GM18870 (cell line): ENCODE measurements at regions not wholly inside any gene's neighbourhood (a gene's known extent, or its start where the extent isn't known, plus 50 kb on each side); places are given as distances from the start of the nearest gene placed in this dataset.
"Not testable (repeated sequence)": the region's sequence is repeated elsewhere in the genome, so short reads cannot be mapped to it uniquely, and the experiment has no call there.

Source experiments
- ATAC-seq: cut with Tn5 transposase; IDR thresholded peaks from one replicate; pipeline ENCODE4 v1.9.1; 2021; ENCODE audit warnings: moderate library complexity; ENCODE audit not compliant: unreplicated experiment

GRCh38 chr4:24369507-24370029 lies 214.8 kb downstream of the DHX15 start:
- no peak for ATAC-seq

- ATAC-seq = no peak
These were observed 215.6 kb downstream of the DHX15 start for GRCh38 chr4:24368801-24369200.

DNA sequence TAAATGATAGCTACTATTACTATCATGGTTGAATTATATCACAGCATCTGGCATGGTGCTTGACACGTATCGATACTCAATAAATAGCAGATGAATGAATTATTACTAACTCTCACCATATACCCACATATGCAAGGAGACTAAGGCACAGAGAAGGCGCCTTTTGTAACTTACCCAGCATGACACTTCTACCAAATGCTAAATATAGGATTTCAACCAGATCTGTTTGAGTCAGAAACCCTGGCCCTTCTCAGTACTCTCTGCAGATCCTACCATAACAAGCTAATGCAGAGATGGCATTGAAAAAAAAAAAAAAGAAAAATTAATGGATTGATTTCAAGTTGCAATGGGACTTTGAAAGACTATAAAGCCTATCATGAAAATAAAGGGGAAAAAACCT lies 219.5 kb downstream of the DHX15 start:
- ATAC-seq = no peak

DNA sequence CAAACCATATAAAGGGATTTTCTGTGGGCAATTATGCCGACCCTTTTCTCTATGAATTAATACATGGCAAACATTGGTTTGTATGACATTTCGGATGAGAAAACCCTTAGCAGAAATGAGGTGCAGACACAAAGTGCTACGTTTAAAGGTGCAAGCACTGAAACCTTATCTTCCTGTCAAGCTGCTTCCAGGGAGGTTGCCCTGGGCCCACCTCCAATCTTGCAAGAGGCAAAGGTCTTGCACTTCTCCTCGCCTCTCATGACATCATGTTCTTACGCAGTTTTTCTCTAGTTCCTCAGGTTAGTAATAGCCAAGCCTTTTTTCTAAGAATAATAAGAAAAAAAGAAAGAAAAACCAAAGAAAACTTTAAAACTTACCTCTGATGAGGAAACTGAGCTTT lies 220.1 kb downstream of the DHX15 start:
- ATAC-seq = no peak

DNA sequence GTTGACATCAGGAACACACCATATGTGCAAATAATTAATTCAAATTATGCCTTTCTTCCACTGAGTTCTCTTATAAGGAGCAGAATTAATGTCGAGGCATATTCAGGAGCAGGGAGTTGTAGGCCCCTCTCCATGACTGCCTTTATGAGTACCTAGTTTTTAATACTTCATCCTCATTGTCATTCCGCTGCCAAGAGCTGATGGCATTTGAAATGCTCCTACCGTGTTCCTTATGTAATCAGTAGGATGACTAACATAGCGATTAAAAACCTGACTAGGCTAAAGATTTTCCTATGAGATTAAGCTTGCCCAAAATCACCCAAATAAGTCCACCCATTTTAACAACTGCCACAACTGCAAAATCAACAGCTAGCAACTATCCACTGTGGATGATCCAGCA lies 220.6 kb downstream of the DHX15 start:
- ATAC-seq = no peak

- no peak for ATAC-seq
These were observed 232.2 kb downstream of the DHX15 start for GRCh38 chr4:24352112-24352511.

- not testable (repeated sequence) for ATAC-seq
These were observed 235.0 kb downstream of the DHX15 start for GRCh38 chr4:24349168-24349996.

DNA sequence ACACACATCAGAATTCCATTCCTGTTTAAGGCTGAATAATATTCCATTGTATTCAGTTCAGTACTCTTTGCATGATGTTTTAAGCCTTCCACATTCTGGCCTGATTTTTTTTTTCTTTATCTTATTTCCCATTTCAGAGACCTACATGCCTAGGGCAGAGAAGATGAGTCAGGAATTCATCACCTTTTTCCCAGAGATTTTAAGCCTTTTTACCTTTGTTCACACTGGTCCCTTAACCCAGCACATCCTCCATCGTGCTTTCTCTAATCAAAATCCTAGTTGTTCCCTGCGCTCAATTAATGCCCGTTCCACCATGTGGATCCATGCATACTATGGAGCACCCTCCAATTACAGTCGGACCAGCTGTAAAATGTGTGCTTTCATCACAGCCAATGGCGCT lies 245.1 kb downstream of the DHX15 start:
- ATAC-seq = no peak

- no peak for ATAC-seq
These were observed 246.7 kb downstream of the DHX15 start for GRCh38 chr4:24337451-24338190.

- ATAC-seq = no peak
These were observed 248.7 kb downstream of the DHX15 start for GRCh38 chr4:24335616-24336015.

DNA sequence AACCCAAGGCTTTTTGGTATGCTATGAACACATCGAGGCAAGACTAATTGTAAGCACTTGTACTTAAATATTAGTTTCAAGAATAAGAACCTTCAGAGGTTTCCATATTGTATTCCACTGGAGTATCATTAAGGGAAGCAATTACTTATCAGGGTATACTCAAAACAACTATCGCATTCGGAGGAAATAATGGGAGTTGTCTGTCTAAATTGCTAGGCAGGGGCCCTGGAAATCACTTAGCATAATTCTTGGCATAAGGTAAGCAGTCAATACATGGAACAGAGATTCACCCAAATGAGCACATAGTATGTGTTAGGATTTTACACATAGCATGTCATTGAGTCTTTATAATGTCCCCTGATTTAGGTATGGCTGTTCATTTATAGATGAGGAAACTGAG lies 249.4 kb downstream of the DHX15 start:
- ATAC-seq = no peak

DNA sequence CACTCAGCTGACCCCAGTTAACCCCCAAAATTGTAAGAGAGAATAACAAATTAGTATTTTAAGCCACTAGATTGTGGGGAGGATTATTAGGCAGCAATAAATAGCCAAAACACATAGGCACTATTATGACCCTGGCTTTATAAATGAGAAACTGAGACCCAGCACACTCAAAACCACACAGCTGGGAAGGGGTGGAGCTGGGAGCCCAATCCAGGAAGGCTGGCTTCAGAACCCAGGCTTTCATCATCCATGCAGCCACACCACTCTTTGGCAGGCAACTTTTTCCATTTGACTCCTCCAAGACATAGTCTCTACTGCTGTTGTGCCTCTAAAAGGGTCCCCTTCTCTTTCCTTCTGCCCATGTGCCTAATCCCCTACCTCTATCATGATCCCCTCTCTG lies 253.8 kb downstream of the DHX15 start:
- ATAC-seq = no peak

- no peak for ATAC-seq
These were observed 254.2 kb downstream of the DHX15 start for GRCh38 chr4:24330172-24330571.

- ATAC-seq = no peak
These were observed 255.6 kb downstream of the DHX15 start for GRCh38 chr4:24328711-24329110.

- no peak for ATAC-seq
These were observed 256.0 kb downstream of the DHX15 start for GRCh38 chr4:24328310-24328709.

DNA sequence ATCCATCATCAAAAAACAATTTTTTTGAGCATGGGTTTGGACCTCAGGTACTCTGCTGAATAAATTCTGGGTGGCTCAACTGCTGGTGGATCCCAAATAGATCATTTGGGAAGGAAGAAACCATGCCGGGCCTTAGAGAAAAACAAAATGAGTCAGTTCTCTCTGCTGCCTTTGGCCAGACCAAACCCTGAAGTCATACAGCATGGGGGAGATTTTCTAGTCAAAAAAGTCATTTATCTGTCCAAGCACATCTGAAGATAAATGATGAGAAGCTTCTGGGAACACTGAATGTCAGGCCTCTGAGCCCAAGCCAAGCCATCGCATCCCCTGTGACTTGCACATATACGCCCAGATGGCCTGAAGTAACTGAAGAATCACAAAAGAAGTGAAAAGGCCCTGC lies 261.4 kb downstream of the DHX15 start:
- no peak for ATAC-seq

GRCh38 chr4:24322511-24322910 lies 261.8 kb downstream of the DHX15 start:
- no peak for ATAC-seq

- ATAC-seq = no peak
These were observed 262.7 kb downstream of the DHX15 start for GRCh38 chr4:24321616-24322015.

DNA sequence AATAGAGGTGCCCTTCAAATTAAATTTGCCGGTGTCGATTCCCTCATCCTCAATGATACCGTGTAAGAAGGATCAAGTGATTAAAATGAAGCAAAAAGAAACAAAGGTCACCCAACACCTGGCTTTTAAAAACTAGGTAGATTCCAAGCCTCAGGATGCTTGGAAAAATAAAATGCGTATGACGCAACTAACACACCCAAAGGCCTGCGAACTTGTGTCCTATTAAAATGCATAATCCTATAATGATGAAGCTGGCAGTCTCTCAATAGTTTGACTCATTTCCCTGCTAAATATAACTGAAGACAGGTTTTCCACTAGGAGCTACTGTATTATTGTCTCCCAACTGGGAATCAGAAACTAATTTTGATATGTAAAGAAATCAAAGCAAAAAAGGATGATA lies 263.2 kb downstream of the DHX15 start:
- no peak for ATAC-seq

- ATAC-seq = no peak
These were observed 265.0 kb downstream of the DHX15 start for GRCh38 chr4:24319387-24319786.

GRCh38 chr4:24315056-24315455 lies 269.3 kb downstream of the DHX15 start:
- no peak for ATAC-seq

DNA sequence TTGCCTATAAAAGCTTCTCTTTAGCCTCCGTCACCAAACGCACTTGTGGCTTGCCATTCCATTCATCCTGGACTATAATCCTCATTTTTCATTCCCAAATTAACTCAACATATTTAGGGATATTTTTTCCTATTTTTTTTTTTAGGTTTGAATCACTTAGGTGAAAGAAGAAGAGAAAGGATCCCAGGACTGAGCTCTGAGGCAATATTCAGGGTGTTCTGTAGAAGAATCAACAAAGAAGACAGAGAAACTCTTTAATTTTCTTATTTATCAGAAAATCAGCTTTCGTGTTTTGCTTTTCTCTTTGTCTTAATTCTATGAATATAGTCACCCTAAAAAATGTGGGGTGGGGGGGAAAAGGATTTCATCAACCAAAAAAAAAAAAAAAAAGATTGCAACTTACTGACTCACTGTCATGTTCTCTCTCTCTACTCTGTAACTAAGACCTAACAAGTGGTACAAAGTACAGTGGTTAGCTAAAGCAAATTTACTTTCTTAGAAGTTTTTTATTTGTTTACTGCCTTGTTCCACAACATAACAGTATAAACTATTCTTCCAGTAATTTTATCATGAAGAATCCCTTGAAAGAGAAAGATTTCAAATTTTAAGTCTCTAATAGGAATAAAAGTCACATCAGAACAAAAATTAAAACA lies 272.0 kb downstream of the DHX15 start:
- ATAC-seq = no peak
